ENCODE measurements at regions not wholly inside any gene's neighbourhood (a gene's known extent, or its start where the extent isn't known, plus 50 kb on each side); places are given as distances from the start of the nearest gene placed in this dataset.

DNA sequence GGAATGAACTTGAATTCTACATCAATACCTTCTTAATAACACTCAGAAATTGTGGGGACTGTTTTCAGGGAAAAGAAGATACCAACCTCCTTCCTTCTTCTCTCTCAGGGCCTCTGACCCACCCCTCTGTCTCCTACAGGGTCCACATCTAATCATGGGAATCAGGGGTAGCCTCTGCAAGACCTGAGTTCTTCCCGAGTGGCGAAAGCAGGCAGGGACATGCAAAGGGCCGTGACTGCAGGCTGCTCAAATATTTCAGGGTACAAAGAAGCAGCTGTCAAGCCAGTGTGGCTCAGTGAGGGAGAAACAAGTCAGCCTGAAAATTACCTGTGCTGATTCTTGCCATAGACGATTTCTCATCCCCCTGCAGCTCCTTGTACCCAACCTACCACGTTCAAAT, 123.1 kb upstream of the PARP11 start:
- DNase-seq (ENCODE audit: low read depth), result no peak
- in situ Hi-C loops (cut with HindIII; ENCODE audit: low pct_unique_long_range_greater_than_20kb, low sequenced_read_pairs), result no loop called here

DNA sequence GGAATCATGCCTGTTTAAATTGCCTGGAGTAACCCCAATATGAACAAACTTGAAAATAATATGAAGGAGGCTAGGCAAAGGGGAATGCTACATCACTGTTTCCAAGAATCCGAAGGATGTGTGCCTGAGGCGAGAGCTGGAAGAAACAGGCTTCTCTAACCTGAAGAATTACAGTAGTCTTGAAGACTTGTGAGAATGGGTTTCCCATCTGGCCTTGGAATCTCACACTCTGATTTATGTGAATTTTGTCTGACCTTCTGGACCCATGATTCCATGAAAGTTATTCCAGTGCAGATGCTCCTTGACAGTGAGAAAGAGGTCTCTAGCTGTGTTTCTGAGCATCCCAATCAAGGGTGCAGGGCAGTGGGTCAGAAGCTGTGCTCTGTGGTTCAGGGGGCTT, 122.1 kb upstream of the PARP11 start:
- in situ Hi-C loops (cut with HindIII; ENCODE audit: low pct_unique_long_range_greater_than_20kb, low sequenced_read_pairs), result no loop called here
- no peak for DNase-seq (ENCODE audit: low read depth)

DNA sequence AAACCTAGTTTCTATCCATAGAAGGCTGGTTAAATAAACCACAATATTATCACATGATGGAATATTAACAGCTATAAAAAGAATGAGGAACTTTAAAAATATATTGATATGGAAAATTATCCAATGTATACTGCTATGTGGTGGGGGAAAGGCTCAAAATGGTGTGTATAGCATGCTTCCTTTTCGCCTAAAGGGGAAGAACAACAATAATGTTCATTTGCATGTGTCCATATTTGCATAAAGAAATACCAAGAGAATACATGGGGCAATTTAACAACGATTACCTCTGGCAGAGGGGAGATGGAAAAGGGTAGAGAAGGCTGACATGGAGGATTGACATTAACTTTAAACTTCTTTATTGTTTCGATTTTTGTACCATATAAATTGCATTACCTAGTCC, 121.3 kb upstream of the PARP11 start:
- DNase-seq (ENCODE audit: low read depth), result no peak
- in situ Hi-C loops (cut with HindIII; ENCODE audit: low pct_unique_long_range_greater_than_20kb, low sequenced_read_pairs), result no loop called here

DNA sequence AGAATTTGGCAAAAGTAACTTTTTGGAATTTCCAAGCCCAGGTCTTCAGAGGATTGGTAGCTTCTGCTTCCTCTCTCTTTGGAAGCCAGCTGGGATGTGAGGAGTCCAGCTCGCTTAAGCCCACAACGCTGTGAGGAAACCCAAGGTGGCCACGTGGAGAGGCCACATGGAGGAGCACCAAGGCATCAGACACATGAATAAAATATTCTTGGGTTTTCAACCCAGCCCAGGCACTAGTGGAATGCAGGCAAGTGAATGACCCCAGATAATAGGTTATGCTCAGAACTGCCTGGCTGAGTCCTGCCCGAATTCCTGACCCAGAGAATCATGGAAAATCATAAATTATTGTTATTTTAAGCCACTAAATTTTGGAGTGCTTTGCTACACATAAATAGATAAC, 119.7 kb upstream of the PARP11 start:
- no peak for DNase-seq (ENCODE audit: low read depth)
- in situ Hi-C loops (cut with HindIII; ENCODE audit: low pct_unique_long_range_greater_than_20kb, low sequenced_read_pairs), result no loop called here

DNA sequence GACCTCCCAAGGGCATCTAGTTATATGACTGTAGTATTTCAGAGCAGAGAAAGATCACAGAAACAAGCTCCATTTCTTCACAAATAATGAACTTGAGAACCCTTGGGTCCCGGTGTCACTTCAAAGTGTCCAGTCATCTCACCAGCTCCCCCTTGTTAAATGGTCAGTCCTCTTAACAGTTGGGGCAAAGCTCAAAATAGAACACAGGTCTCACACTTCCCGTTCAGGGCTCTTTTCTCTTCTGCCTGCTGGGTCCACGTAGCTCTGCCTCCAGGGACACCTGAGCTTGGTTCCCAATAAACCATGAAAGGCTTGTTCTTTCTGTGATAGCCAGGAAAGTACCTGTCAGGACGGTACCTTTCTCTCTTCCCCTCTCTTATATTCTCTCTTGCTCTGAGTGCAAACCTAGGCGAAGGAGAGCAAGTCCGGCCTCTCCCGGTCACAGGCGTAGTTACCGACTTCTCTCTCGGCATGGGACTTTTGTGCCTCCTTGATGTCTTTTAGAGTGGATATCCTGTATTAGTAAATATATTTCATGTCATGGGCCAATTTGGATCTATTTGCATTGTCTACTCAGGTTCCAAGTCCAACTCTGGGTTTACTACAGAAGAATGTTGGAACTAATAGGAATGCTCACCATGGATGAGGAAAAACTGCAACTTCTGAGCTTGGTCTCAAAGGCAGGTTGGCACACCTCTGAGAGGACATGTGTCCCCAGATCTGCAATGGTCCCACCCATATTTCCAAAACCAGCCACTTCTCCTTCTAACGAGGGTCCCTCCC, 118.8 kb upstream of the PARP11 start:
- in situ Hi-C loops (cut with HindIII; ENCODE audit: low pct_unique_long_range_greater_than_20kb, low sequenced_read_pairs), result no loop called here
- no peak for DNase-seq (ENCODE audit: low read depth)

DNA sequence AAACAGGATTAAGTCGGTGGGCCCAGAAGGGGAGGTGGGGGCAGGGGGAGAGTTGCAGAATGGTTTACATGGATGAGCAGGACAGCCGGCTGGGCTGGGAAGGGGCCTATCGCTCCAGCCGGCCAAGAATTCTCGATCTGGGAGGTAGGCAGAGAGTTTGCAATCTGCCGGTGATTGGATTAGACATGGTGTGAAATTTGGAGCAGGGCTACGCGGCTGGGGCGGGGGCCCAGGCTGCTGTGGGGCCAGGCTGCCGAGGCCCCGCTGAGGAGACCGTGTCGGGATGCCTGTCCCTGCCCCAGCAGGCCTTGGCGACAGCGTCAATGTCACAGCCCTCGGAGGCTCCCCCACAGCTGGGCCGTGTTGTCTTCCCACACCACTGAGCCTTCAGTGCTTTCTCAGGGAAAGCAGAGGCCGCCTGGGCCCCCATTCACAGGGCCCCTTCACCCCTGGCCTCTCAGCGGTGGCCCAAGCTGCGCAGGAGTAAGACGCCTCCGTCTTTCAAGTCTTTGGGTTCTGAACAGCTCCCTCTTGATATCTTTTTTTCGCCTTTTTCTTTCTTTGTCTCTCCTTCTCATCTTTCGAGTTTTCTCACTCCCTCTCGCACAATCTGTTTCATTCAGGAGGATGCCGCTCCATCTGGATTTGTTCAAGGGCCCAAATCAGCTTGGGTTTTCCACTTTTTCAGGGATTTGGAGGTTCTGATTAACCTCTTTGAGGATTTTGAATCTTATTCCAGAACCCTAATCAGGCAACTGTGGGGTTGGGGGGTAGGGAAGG, 117.5 kb upstream of the PARP11 start:
- no peak for DNase-seq (ENCODE audit: low read depth)
- in situ Hi-C loops (cut with HindIII; ENCODE audit: low pct_unique_long_range_greater_than_20kb, low sequenced_read_pairs), result no loop called here

DNA sequence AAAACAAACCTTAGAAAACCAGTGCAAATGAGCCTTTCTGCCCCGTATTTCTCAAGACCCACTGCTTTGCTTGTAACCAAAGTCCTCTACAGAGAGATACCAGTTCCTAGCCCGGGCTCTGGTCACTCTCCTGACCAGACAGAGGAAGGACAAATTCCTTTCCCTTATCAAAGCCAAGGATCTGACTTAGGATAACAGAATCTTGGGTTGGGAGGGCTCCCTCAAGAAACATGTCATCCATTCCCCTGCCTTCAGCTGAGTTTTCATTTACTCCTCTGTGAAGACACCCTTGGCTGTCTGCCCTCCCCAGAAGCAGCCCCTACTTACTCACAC, 116.0 kb upstream of the PARP11 start:
- in situ Hi-C loops (cut with HindIII; ENCODE audit: low pct_unique_long_range_greater_than_20kb, low sequenced_read_pairs), result no loop called here
- DNase-seq (ENCODE audit: low read depth), result no peak

DNA sequence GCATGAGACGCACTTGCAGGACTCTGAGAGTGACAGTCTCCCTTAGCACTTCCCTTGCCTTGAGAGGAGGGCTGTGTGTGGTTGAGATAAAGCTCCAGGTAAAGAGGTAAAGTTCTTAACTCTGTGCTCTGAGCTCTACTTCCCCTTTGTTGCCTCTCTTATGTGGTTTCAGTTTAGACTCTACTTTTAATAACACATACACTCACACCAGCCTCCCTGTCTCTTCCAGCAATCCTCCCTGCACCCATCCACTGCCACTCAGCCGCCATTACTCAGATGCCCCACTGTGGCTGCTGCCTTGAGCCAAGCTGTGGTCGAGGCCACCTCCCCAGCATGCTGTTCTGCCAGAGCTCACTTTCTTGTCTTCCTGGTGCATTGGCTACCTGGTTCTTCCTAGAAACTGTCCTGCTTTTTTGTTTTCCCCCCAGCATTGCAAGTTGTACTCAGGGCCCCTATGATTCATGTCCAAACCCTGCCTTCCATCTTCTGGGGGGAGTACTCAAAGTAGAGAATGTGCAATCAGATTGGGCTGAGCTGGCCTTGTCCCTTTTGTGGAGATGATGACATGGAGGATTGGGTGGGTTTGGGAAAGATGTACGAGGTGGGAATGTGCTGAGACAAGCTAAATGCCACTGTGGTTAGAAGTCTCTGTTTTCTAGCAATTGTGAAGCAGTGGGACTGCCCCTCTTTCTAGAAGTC, 115.5 kb upstream of the PARP11 start:
- no peak for DNase-seq (ENCODE audit: low read depth)
- in situ Hi-C loops (cut with HindIII; ENCODE audit: low pct_unique_long_range_greater_than_20kb, low sequenced_read_pairs), result no loop called here

DNA sequence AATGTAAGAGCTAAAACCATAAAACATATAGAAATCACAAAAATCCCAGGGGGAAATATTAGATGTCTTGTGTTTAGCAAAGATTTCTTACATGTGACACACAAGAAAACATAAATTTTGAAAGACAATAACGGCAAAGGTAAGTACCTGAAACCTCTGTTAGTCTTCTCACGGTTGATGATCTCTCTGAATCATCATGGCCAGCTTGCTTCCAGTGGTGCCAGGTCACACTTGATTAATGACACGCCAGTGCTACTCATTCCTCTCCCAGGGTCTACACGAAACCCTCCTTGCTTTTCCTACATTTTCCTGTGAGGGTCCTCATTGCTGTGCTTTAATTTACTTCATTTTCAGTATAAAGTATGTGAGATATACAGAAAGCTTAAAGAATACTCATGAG, 114.4 kb upstream of the PARP11 start:
- no peak for DNase-seq (ENCODE audit: low read depth)
- in situ Hi-C loops (cut with HindIII; ENCODE audit: low pct_unique_long_range_greater_than_20kb, low sequenced_read_pairs), result no loop called here

DNA sequence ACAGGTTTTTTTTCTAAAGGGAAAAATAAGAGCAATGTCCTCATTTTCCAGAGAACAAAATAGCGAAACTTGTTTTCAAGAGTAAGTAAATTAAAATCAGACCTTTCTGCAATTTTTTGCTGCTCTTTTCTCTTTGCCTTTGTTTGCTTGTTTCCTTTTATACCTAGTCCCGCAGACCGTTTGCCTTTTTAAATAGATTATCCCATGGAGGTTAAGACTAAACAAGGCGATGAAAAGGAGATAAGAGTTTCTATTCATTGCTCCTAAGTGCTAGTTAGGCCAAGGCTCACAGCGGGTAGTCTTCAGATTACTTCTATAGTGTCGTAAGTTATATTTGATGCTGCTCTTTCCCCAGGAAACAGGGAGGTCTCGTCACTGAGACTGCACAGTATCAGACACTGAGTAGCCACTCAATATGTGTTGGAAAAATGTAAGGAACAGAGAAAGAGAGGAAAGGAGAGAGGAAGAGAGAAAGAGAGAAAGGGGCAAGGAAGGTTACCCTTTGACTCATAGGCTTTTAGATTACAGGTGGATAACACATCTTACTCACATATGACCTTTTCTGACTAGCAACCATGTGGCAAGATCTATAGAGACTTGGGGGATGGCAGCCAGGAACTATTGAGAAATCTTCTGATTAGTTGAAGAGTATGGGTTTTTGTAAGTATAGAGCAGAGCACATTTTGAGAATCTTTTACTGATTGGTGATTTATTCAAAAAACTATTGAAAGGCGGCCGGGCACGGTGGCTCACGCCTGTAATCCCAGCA, 107.5 kb upstream of the PARP11 start:
- DNase-seq (ENCODE audit: low read depth), result no peak
- in situ Hi-C loops (cut with HindIII; ENCODE audit: low pct_unique_long_range_greater_than_20kb, low sequenced_read_pairs), result no loop called here

DNA sequence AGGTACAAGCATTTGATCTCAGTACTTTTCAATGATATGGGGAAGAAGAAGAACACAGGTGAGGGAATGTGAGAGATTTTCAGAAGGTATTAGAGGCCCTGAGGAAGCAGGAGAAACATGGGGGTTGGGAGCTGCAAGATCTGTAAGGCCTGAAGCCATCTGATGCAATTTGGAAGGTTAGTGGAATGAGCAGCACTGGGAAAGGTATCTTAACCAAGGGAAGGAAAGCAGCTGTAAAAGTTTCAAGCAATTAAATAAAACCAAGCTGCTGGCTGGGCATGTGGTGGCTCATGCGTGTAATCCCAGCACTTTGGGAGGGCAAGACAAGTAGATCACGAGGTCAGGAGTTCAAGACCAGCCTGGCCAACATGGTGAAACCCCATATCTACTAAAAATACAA, 104.4 kb upstream of the PARP11 start:
- in situ Hi-C loops (cut with HindIII; ENCODE audit: low pct_unique_long_range_greater_than_20kb, low sequenced_read_pairs), result no loop called here
- DNase-seq (ENCODE audit: low read depth), result no peak

DNA sequence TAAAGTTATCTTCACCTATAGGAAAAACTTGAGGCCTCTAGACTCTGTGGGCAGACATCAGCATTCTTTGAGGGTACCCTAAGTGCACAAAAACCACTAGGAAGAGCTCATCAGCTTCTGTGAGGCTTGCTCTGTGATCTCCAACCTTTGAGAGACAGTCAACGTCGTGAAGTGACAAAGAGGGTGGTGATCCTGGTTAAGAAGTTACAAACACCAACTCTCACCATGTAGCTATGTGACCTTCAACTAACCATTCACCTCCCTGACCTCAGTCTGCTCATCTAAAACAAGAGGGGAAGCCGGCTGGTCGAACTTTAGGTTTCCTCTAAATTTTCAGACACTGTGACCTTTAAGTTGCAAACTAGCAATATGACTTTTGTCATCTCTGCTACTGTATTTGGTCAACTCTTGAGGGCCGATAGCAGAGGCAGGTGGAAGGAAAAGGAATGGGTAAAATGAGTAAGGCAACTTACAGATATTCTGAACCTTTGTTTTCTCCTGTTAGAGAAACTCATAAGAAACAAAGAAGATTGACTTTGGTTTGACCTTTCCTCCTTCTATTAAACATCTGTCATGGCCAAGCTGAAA, 103.2 kb upstream of the PARP11 start:
- in situ Hi-C loops (cut with HindIII; ENCODE audit: low pct_unique_long_range_greater_than_20kb, low sequenced_read_pairs), result no loop called here
- no peak for DNase-seq (ENCODE audit: low read depth)

DNA sequence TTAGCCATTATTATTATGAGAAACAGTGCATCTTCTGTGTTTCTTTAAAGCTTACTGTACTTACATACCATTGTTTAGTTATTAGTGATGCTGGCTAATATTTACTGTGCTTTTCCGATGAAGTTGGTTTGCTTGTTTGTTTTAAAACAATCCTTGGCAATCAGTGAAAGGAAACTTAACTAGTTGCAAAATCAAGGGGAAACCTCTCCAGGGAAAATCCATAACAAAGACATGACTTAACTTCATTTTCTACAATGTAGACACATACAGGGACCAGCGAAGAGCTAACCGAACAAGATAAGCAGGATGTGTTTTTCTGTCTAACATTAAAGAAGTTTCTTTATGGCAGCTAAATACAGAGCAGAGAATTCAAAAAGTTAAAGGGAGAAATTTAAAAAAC, 102.5 kb upstream of the PARP11 start:
- no peak for DNase-seq (ENCODE audit: low read depth)
- in situ Hi-C loops (cut with HindIII; ENCODE audit: low pct_unique_long_range_greater_than_20kb, low sequenced_read_pairs), result no loop called here

DNA sequence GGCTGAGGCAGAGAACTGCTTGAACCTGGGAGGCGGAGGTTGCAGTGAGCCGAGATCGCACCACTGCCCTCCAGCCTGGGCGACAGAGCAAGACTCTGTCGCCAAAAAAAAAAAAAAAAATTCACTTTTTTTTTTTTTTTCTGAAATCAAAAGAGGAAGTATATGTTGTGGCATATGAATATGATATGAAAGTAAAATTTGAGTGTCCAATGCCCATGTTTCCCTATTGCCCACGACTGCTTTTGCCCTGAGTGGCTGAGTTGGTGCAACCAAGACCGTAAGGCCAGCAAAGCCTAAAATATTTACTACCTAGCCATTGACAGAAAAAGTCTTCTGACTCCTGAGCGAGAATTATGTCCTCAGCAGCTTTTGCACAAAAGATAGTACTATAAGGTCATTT, 101.7 kb upstream of the PARP11 start:
- in situ Hi-C loops (cut with HindIII; ENCODE audit: low pct_unique_long_range_greater_than_20kb, low sequenced_read_pairs), result no loop called here
- DNase-seq (ENCODE audit: low read depth), result no peak

DNA sequence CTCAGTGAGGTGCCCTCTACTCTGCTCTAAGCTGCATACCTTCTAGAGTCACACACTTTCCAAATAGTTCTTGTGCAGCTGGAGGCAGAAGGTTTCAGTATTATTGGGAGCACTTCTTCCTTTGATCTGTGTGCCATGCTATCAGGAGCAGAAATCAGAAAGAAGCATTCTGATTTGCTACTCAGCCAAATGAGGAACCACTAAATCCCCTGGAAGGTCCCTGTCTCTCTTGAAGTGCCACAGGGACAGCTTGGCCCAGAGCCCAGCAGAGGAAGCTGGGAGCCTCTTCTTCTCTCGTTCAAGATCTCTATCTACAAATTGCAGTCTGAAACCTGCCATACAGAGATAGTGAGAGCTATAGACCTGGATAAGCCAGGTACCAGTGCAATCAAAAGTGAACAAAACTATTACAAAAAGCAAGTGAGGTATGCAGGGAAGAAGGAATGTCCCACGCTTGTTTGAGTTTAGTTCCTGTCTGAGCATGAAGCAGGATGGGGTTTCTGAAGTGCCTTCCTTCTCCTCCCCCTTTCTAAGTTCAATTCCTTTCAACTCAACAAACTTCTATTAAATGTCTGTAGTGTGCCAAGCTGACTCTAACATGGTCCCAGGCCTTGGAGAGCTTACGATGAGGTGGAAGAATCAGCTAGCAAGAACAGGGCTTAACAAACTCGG, 100.9 kb upstream of the PARP11 start:
- in situ Hi-C loops (cut with HindIII; ENCODE audit: low pct_unique_long_range_greater_than_20kb, low sequenced_read_pairs), result no loop called here
- DNase-seq (ENCODE audit: low read depth), result no peak

DNA sequence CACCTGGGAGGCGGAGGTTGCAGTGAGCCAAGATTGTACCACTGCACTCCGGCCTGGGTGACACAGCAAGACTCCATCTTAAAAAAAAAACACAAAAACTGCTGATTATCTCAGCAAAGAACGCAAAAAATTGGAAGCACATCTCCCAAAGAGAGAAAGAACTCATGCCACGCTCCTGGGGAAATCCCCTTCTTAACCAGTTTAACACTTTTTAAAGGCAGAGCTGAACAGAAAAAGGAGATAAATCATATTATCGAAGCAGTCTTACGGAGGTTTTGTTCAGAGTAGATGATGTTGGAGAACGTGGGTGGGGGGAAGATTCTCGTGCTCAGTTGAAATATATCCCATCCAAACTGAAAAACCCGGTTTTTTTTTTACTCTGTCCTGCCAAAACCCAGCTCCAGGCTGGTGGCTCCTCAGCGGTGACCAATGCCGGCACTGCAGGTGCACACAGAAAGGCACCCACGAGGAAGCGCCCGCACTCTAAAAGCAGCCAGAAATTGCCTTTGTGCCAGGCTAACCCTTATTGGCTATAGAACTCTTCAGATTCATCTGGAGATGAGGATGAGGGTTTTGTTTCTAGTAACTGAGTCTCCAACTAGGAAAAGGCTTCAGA, 100.2 kb upstream of the PARP11 start:
- in situ Hi-C loops (cut with HindIII; ENCODE audit: low pct_unique_long_range_greater_than_20kb, low sequenced_read_pairs), result no loop called here
- no peak for DNase-seq (ENCODE audit: low read depth)

DNA sequence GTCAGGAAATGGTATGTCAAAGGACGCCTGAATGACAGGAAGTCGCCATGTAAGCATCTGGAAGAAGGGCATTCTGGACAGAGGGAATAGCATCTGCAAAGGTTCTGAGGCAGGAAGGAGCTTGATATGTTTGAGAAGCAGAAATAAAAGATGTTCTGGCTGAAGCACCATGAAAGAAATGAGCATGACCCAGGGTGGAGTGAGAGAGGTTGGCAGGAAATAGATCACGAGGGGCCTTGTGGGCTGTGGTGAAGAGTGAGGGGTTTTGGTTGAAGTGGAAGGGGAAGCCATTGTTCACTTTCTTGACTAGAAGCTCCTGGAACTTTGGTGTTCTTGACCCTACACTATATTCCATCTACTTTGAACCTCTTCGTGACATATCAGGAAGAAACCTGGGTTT, 99.4 kb upstream of the PARP11 start:
- in situ Hi-C loops (cut with HindIII; ENCODE audit: low pct_unique_long_range_greater_than_20kb, low sequenced_read_pairs), result no loop called here
- no peak for DNase-seq (ENCODE audit: low read depth)

DNA sequence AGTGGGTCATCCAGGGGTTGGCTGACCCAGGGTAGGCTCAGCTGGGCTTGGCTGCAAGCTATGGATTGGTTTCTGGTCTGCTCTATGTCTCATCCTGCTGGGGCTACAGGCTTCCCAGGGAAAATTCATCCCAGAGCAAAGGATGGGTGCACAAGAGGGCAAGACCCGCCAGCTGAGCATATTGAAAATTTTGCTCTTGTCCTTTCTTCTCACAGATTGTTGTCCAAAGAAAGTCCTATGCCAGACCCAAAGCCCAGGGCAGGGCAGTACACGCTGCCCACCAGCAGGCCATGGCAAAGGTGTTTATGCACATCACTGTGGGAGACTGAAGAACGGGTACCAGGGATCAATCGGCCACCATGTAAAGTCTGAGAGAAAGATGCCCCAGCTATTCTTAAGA, 95.3 kb upstream of the PARP11 start:
- in situ Hi-C loops (cut with HindIII; ENCODE audit: low pct_unique_long_range_greater_than_20kb, low sequenced_read_pairs), result no loop called here
- DNase-seq (ENCODE audit: low read depth), result no peak
